Epithelial cell of proximal tubule (primary cell): ENCODE measurements at regions not wholly inside any gene's neighbourhood (a gene's known extent, or its start where the extent isn't known, plus 50 kb on each side); places are given as distances from the start of the nearest gene placed in this dataset.

Experiments used
- DNase-seq: peaks from one replicate; pipeline ENCODE4 v3.0.0-alpha.2; 2011; ENCODE audit warnings: low read depth
- H3K4me3 ChIP-seq: 2 replicates; pipeline ENCODE4 v1.5.1; 2011; ENCODE audit warnings: low read depth, mild to moderate bottlenecking, low read length
- TF ChIP-seq, protein P1 (sequence below): conservative IDR thresholded peaks from 2 replicates; pipeline ENCODE4 v1.5.1; 2012; ENCODE audit warnings: low read depth, mild to moderate bottlenecking, low read length

DNA sequence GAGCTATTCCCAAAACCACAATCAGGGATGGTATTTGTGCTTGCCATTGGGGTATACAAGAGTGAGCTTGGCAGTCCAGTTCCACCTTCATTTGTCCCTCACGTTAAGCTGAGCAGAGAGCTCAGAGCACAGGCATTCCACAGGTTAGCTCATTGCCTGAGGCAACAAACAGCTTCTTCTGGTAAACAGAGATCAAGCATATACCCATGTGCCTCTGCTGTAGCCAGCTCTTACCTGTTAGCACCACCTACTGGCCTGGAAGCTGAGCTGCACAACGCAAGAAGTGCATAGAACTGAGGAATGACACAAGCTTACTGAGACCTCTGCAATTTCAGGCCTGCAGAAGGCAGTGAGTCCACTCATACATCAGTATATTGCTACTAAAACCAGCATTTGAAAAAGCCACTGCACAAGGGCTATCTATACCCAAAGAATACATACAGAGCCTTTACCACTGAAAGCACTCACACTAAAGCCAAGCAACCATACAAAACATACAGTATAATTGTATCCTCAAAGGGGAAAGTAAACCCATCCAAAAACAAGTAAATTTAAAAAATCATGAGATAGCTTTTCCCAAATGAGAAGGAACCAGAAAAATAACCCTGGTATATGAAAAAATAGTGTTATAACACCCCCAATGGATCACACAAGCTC lies 258.3 kb upstream of the GABRA2 start:
- DNase-seq: peak; percentile 6
- H3K4me3 ChIP-seq: no peak overlapping the region
- TF ChIP-seq, protein P1, sequence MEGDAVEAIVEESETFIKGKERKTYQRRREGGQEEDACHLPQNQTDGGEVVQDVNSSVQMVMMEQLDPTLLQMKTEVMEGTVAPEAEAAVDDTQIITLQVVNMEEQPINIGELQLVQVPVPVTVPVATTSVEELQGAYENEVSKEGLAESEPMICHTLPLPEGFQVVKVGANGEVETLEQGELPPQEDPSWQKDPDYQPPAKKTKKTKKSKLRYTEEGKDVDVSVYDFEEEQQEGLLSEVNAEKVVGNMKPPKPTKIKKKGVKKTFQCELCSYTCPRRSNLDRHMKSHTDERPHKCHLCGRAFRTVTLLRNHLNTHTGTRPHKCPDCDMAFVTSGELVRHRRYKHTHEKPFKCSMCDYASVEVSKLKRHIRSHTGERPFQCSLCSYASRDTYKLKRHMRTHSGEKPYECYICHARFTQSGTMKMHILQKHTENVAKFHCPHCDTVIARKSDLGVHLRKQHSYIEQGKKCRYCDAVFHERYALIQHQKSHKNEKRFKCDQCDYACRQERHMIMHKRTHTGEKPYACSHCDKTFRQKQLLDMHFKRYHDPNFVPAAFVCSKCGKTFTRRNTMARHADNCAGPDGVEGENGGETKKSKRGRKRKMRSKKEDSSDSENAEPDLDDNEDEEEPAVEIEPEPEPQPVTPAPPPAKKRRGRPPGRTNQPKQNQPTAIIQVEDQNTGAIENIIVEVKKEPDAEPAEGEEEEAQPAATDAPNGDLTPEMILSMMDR: peak; percentile 62

DNA sequence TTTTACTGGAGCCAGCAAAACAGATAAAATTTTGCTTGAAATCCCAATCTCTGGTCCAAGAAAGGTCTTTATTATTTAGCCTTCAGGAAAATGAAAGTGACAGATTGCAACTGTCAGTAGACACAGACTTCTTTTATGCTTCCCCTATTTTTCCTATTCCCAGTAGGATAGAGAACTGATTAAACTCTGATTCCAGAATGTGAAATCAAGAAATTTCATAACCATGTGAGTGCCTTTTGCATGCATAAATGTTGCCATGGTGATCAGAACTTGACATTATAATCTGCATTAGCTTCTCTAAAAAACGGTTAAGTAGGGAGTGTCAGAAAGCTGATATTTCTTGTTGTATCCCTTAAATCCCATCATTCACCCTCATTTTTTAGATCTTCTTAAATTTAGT lies 255.2 kb upstream of the GABRA2 start:
- DNase-seq: no peak
- TF ChIP-seq, protein P1: no peak
- H3K4me3 ChIP-seq: no peak overlapping the region
